Endothelial cell of umbilical vein (primary cell): ENCODE measurements at regions not wholly inside any gene's neighbourhood (a gene's known extent, or its start where the extent isn't known, plus 50 kb on each side); places are given as distances from the start of the nearest gene placed in this dataset.

Experiments used
- BruUV-seq: library from RNA; stranded (reverse); fragments of 400-500 nt; replicated peaks from 2 replicates; lab custom pipeline; 2021; lab: Mats Ljungman, UMichigan
- CTCF ChIA-PET: fragments of 300-600, 350-600 bp; sonication (Branson Sonifier 250); formaldehyde crosslinking; loops from one replicate; lab custom pipeline; 2021; ENCODE audit warnings: antibody characterized with exemption, inconsistent platforms; lab: Charles Lee
- POLR2A ChIA-PET: fragments of 300-600, 350-600 bp; sonication (Branson Sonifier 250); formaldehyde crosslinking; loops from one replicate; lab custom pipeline; 2021; ENCODE audit warnings: antibody characterized with exemption, inconsistent platforms; lab: Charles Lee
- DNase-seq: peaks from one replicate; pipeline ENCODE4 v3.0.0-alpha.2; 2011; ENCODE audit warnings: low read depth, low spot score
- FAIRE-seq: peaks from 2 replicates; lab custom pipeline; 2011; peaks lifted over from hg19 to GRCh38; lab: Jason Lieb, UNC
- H2AFZ ChIP-seq: 2 replicates; pipeline ENCODE4 v1.6.0; 2012; ENCODE audit warnings: low read depth, low read length, control low read depth, inconsistent platforms
- H3K27ac ChIP-seq: 2 replicates; pipeline ENCODE4 v1.5.1; 2011; ENCODE audit warnings: low read depth, mild to moderate bottlenecking, control low read depth, low read length, moderate library complexity; ENCODE audit not compliant: insufficient read depth
- H3K27me3 ChIP-seq, 2 experiments: 2 replicates each; pipeline versions ENCODE4 v1.6.0 to v1.6.1; 2011; ENCODE audit warnings: low read length in 2 of 2, mixed read lengths in 1 of 2; ENCODE audit not compliant: control insufficient read depth in 2 of 2, insufficient read depth in 2 of 2
- H3K36me3 ChIP-seq, 2 experiments: 2 replicates in 1 of 2; 3 replicates in 1 of 2; pipeline ENCODE4 v1.5.1; 2011; ENCODE audit warnings: low read length in 2 of 2, mild to moderate bottlenecking in 1 of 2, moderate library complexity in 1 of 2; ENCODE audit not compliant: control insufficient read depth in 2 of 2, insufficient read depth in 2 of 2; ENCODE audit errors: extremely low read depth in 1 of 2
- H3K4me1 ChIP-seq: 3 replicates; pipeline ENCODE4 v1.5.1; 2011; ENCODE audit warnings: mild to moderate bottlenecking, low read length; ENCODE audit not compliant: control insufficient read depth, insufficient read depth; ENCODE audit errors: extremely low read depth
- H3K4me2 ChIP-seq: 2 replicates; pipeline ENCODE4 v1.6.1; 2011; ENCODE audit warnings: low read length, control low read depth, mixed read lengths; ENCODE audit not compliant: insufficient read depth
- H3K4me3 ChIP-seq, 3 experiments: fragments of 200-600 bp in 1 of 3; sonication (generic), shearing (Covaris generic) in 1 of 3; replicated peaks in 1 of 3; 2 replicates each; pipeline ENCODE4 v1.5.1; 2011 to 2016; ENCODE audit warnings: control low read depth in 3 of 3, low read length in 3 of 3, mild to moderate bottlenecking in 2 of 3, inconsistent platforms in 1 of 3, low read depth in 1 of 3, moderate library complexity in 1 of 3; ENCODE audit not compliant: insufficient read depth in 1 of 3
- H3K79me2 ChIP-seq: 2 replicates; pipeline ENCODE4 v1.6.0; 2012; ENCODE audit warnings: low read length, inconsistent platforms; ENCODE audit not compliant: control insufficient read depth, insufficient read depth
- H3K9ac ChIP-seq: replicated peaks from 2 replicates; pipeline ENCODE3; 2011; ENCODE audit warnings: low read length, control low read depth; ENCODE audit not compliant: insufficient read depth; ENCODE audit errors: extremely low read depth
- H3K9me1 ChIP-seq: replicated peaks from 3 replicates; pipeline ENCODE4 v1.6.0; 2011; ENCODE audit warnings: mild to moderate bottlenecking, low read length; ENCODE audit not compliant: control insufficient read depth, insufficient read depth; ENCODE audit errors: extremely low read depth
- H3K9me3 ChIP-seq: replicated peaks from 2 replicates; pipeline ENCODE4 v1.5.1; 2012; ENCODE audit warnings: low read length, inconsistent platforms; ENCODE audit not compliant: control insufficient read depth, insufficient read depth
- H4K20me1 ChIP-seq: replicated peaks from 2 replicates; pipeline ENCODE3; 2011; ENCODE audit warnings: mild to moderate bottlenecking, low read length; ENCODE audit not compliant: control insufficient read depth, insufficient read depth; ENCODE audit errors: extremely low read depth
- CTCF ChIP-seq, 2 donors: IDR thresholded peaks; 1 replicate in 1 of 2; 2 replicates in 1 of 2; pipeline ENCODE4 v1.5.1; 2011; ENCODE audit warnings: low read length in 2 of 2, mild to moderate bottlenecking in 2 of 2, moderate library complexity in 2 of 2, control low read depth in 1 of 2, inconsistent platforms in 1 of 2, low read depth in 1 of 2; ENCODE audit not compliant: insufficient read depth in 1 of 2; ENCODE audit errors: extremely low read depth in 1 of 2
- EZH2 ChIP-seq: IDR thresholded peaks from 2 replicates; pipeline ENCODE4 v1.6.1; 2012; ENCODE audit warnings: borderline replicate concordance, low read depth, mild to moderate bottlenecking, moderate library complexity, low read length, inconsistent platforms; ENCODE audit not compliant: severe bottlenecking
- FOS ChIP-seq: IDR thresholded peaks from 2 replicates; pipeline ENCODE4 v1.6.1; 2011; ENCODE audit warnings: mild to moderate bottlenecking, low read length, moderate library complexity, borderline replicate concordance; ENCODE audit not compliant: insufficient read depth
- GATA2 ChIP-seq: IDR thresholded peaks from 2 replicates; pipeline ENCODE4 v1.7.0; 2011; ENCODE audit warnings: low read depth, mild to moderate bottlenecking, moderate library complexity, mixed read lengths, low read length; ENCODE audit not compliant: insufficient read length, insufficient read depth
- JUN ChIP-seq: IDR thresholded peaks from 2 replicates; pipeline ENCODE4 v1.6.1; 2011; ENCODE audit warnings: borderline replicate concordance, low read depth; ENCODE audit not compliant: insufficient read length, insufficient read depth
- MAX ChIP-seq: IDR thresholded peaks from 2 replicates; pipeline ENCODE4 v1.6.1; 2011; ENCODE audit not compliant: insufficient read depth, insufficient read length
- MYC ChIP-seq: IDR thresholded peaks from one replicate; pipeline ENCODE4 v1.6.1; 2011; ENCODE audit warnings: mild to moderate bottlenecking, low read depth, low read length
- POLR2A ChIP-seq: IDR thresholded peaks from 2 replicates; pipeline ENCODE4 v1.6.1; 2012; ENCODE audit warnings: low read depth, mild to moderate bottlenecking, control low read depth, low read length
- POLR2AphosphoS5 ChIP-seq: IDR thresholded peaks from 2 replicates; pipeline ENCODE4 v1.6.1; 2012; ENCODE audit warnings: low read depth, mild to moderate bottlenecking, control low read depth, low read length, moderate library complexity; ENCODE audit not compliant: insufficient read depth
- dilution Hi-C: fragments of 300-500 bp; cut with MboI; formaldehyde crosslinking; loops from one replicate; pipeline ENCODE4 v1.15.0; 2019; ENCODE audit warnings: low sequenced_read_pairs; ENCODE audit not compliant: extremely low pct_ligation_motif_present
- intact Hi-C: fragments of 100-400 bp; cut with micrococcal nuclease; formaldehyde crosslinking; loops from one replicate; pipeline ENCODE4 v1.10.0; 2022

- DNase-seq = no peak
- BruUV-seq = no TSS peak
These were observed 116.2 kb downstream of the LSMEM1 start for GRCh38 chr7:112596981-112597380.

More at GRCh38 chr7:112596981-112597380, 116.2 kb downstream of the LSMEM1 start:
- TF ChIP-seq GATA2 (no peak), MYC (no peak), FOS (no peak), POLR2A (no peak), CTCF (IDR thresholded peaks at IDR 0.05; ENCODE audit: extremely low read depth in 1 of 2, insufficient read depth in 1 of 2, low read depth in 1 of 2, low read length in 2 of 2) (no peak), MAX (no peak), POLR2AphosphoS5 (no peak), JUN (no peak), EZH2 (no peak)
- no peak overlapping the region for H3K4me3 ChIP-seq
- no peaks in the 10 kb centered on the region for H3K9me1 ChIP-seq
- dilution Hi-C loops = no loop called here
- no peak overlapping the region for H3K9ac ChIP-seq
- H3K4me1 ChIP-seq = no peaks in the 10 kb centered on the region
- H3K9me3 ChIP-seq = no peaks in the 10 kb centered on the region
- no peak overlapping the region for H3K4me2 ChIP-seq
- intact Hi-C loops = no loop called here
- POLR2A ChIA-PET = no interaction called here
- peaks cover 0 to 3% of the 10 kb centered on the region in 2 experiments for H3K27me3 ChIP-seq
- CTCF ChIA-PET = no interaction called here
- H4K20me1 ChIP-seq = no peaks in the 10 kb centered on the region
- H3K27ac ChIP-seq = no peak overlapping the region
- no peaks in the 10 kb centered on the region for H3K79me2 ChIP-seq
- FAIRE-seq = no peak
- H3K36me3 ChIP-seq = no peaks in the 10 kb centered on the region
- no peak overlapping the region for H2AFZ ChIP-seq
